ENCODE measurements at regions not wholly inside any gene's neighbourhood (a gene's known extent, or its start where the extent isn't known, plus 50 kb on each side); places are given as distances from the start of the nearest gene placed in this dataset.

DNA sequence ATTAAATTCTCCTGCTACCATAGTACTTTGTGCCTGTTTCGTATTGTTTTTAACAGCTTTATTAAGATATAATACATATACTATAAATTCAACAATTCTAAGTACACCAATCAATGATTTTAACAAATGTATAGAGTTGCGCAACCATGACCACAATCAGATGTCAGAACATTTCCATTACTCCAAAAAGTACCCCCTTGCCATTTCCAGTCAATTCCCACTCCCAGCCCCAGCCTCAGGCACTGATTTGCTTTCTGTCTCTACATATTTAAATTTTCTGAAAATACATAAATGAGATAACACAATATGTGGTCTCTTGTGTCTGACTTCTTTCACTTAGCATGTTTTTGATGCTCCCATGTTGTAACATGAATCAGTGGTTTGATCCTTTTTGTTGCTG is 193.9 kb downstream of the FIGN start:
- FAIRE-seq: no peak

DNA sequence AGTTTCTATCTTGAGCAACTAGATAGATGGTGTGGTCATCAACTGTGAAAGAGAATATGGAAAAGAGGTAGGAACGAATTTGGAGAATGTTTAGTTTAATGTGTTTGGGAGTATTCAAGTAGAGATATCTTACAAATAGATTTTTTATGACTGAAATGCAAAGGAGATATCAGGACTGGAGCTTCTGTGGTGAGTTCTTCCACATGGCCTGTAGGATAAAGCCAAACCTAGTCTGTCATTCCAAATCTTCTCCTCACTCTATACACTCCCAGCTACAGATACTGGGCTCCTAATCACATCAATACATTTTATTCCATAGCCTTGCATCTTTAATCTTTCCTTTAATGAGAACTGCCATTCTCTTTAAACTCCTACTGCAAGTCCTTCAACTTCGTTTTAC is 194.3 kb downstream of the FIGN start:
- no peak for FAIRE-seq

DNA sequence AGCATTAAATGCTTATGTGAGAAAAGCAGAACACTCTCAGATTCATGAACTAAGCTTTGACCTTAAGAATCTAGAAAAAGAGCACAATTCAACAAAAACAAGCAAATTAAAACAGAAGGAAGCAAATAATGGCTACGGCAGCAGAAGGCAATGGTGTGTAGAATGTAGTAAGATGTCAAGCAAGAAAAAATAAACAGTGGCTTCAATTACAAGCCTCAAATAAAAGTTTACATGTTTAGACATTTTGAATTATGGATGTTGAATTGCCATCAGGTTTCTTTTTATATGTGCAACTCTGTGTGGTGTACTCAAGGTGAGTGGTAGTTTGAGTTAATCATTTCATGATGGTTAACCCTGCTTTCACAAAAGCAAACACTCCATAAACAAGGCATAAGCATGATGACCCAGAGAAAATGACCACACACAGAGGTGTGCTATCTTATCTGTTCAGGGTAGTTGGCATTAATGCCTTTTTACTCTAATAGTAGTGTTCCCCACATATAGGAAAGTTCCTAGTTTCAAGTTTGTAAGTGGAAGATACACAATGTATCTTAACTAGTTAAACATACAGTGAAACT is 207.1 kb downstream of the FIGN start:
- FAIRE-seq: no peak

DNA sequence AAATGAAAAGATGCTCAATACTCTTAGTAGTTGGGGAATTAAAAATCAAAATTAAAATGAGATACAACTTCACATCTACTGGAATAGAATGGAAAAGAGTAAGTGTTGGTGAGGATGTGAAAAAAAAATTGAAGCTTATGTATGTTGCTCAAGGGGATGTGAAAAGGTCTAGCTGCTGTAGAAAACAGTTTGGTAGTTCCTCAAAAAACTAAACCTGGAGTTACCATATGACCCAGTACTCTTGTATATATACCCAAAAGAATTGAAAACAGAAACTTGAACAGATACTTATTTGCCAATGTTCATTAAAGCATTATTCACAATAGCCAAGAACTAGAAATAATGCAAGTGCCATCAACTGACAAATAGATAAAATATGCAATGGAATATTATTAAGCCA is 208.4 kb downstream of the FIGN start:
- FAIRE-seq: no peak

DNA sequence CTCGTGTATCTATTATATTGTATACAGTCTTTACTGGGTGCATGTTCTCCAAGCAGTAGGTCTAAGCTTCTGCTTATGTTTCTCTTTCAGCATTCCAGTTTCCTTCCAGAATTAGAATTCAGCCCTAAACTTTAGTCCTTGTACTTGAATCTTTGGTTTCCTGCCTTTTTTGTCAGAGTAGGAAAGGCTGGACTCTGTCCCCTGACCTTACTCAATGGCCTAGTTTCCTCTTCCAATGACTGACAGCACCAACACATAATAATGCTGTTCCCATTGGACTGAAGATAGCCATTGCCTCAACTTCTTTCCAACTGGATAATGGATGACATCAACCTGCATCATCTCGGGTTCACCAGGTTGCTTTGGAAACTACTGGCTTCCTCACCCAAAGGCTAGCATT is 217.0 kb downstream of the FIGN start:
- FAIRE-seq: no peak

DNA sequence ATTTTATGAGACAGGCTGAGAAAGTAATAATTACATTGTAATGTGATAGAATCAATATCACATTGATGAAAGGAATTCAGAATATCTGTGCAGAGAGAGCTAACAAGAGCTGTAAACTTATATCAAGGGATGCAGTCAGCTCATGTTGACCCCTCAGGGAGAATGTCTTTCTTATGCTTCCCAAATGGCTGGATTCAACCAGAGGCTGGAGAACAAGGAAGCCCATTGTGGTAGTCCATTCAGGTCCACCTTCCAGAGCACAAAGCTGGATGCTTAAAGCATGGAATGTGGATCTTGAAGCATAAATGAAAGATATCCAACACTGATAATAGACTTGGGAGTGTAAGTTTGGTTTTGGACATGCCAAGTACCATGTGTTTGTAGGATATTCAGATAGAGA is 220.0 kb downstream of the FIGN start:
- no peak for FAIRE-seq

GRCh38 chr2:163505281-163505680 is 230.5 kb downstream of the FIGN start:
- no peak for FAIRE-seq

DNA sequence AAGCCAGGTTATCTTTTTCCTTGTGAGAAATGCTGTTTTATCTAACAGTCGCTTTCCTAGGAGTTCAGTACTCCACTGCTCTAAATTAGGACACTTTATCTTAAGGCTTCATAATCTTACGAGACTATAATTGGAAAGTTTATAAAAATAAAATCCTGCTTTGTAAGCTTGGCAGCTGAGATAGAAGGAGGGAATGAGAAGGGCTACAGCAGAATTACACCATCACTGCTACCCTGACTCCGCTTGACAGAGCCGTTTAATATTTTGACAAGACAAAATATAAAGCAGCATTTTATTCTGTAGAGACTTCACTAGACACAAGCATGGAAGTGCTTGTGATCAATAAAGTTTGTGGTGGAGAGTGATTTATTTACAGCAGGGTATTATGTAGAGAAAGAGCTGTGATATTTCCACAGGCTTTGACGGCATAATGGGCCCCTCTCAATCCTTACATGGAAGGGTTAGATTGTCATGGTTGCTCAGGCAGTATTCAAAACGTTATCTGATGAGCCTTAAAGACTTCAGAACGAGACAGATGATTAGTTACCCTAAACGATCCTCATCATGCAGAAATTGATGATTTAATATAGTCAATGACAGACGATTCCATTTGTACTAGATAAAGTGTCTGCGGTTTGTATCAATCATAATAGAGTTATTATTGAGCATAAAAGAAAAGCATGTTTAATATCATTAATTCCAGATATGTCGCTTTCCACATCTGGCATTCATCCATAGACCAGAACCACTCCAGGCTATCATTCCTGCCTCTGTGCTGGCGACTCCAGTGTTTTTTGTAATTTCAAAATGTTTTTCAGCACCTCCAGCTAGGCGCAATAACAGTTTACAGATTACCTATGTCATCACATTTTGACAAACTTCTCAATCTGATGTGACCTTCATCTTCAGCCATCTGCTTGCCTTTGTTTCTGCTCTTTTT is 242.2 kb downstream of the FIGN start:
- no peak for FAIRE-seq

DNA sequence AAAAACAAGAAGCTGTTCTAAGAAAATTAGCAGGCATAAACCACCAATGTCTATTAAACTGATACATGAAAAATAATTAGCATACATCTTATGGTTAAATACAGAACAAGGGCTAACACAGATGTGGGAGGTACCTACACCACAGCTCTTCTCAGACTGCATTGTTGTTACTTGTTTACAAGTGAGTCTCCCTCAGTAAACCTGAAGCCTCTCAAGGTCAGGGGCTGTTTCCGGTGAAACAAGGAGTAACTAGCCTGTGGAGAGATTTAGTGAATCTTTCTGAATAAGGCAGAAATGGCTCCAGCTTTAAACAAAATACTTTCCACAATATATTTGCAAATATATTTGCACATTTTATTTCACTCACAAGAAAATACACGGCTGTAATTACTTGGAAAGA is 244.0 kb downstream of the FIGN start:
- no peak for FAIRE-seq

GRCh38 chr2:163490281-163490680 is 245.5 kb downstream of the FIGN start:
- FAIRE-seq: no peak

- no peak for FAIRE-seq
Measured at GRCh38 chr2:163481515-163481914, 254.3 kb downstream of the FIGN start.

DNA sequence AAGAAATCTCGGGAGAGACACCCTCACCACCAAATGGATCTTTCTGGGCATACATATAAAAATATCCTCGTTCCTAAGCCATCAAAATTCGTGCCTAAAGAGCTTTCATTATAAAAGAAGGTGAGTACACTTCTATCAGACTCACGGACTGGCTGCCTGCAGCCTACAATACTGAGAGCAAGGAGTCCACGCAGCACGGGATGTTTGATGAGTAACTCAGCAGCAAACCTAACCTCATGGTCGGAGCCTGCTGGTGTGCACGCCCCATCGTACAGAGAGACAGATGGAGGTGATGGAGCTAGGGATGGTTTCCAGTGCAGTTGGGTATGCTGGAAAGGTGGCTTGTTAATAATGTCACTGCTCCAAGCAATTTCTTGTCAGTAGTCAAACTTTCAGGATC is 256.2 kb downstream of the FIGN start:
- FAIRE-seq: no peak

DNA sequence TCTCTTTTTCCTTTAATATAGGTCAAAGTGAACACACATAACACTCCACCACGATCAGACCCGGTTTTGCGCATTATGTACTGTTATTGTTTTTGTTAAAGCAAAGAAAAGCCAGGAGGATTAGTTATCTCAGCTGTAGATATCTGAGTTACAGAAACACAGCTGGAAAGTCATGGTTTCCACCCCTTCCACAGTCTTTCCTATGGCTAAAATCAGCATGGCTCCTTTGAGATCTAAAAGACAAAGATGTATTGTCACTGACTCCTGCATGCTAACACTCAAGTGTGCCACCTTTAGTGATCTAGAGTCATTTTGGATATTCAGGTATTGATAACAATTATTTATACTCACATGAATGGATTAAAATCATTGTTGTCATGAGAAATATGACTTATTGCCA is 260.0 kb downstream of the FIGN start:
- no peak for FAIRE-seq

- no peak for FAIRE-seq
Measured at GRCh38 chr2:163474889-163475288, 260.9 kb downstream of the FIGN start.

GRCh38 chr2:163474319-163474744 is 261.5 kb downstream of the FIGN start:
- no peak for FAIRE-seq

DNA sequence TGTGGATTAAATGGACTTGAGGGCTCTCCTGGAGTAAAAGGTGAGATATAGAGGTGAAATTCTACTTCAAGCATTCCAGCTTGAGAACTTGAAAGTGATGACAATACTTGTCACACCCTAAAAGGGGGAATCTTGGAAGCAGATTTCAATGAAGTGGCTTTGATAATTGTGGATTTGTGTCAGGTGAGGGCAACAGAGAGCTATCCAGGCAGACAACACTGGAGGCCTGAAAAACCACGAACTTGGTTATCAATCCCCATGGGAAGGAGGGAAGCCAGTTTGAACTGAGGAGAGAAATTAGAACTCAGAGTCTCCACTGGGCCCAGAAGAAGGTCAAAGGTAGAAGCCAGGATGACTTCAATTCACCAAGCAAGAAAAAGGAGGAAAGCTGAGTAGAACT is 263.9 kb downstream of the FIGN start:
- FAIRE-seq: no peak

GRCh38 chr2:163469561-163469962 is 266.2 kb downstream of the FIGN start:
- no peak for FAIRE-seq

- no peak for FAIRE-seq
Measured at GRCh38 chr2:163467251-163467630, 268.6 kb downstream of the FIGN start.

DNA sequence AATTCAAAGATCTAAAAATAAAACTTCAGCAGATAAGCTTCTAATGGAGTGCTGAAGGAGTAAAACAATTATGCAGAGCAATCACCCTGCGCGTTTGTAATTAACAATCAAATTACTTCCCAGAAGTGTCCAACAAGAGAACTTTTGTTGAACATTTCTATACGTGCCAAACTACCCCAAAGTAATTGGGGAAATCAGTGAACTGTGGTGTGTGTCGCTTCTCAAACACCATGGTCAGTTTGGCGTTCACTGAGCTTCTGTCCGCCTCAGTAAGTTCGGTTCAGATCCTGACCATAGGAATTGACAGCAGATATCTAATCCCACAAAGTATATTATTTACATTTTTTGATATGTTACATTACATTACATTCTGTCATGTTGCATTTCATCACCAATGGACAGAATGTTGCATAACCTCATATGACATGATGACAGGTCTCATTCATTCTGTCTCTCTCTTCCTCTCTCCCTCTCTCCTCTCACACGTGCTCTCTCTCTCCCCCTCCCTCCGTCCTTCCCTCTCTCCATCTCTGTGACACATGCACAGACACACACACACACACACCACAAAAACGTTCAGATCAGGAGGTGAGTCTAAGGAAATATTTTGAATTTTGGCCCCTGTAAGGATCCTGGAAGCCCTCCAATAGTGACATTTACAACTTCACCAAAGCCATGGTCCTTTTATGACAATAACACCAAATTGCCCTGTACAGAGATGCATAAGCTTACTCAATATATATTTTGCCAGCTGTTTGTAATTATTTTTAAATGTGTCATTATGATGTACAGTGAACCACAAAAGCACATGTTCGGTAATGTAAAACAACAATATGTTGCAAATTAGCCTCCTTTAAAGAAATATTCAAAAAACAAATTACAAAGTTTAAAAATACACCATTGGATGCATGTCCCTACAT is 269.2 kb downstream of the FIGN start:
- no peak for FAIRE-seq

- FAIRE-seq: no peak
Measured at GRCh38 chr2:163465440-163465839, 270.4 kb downstream of the FIGN start.

DNA sequence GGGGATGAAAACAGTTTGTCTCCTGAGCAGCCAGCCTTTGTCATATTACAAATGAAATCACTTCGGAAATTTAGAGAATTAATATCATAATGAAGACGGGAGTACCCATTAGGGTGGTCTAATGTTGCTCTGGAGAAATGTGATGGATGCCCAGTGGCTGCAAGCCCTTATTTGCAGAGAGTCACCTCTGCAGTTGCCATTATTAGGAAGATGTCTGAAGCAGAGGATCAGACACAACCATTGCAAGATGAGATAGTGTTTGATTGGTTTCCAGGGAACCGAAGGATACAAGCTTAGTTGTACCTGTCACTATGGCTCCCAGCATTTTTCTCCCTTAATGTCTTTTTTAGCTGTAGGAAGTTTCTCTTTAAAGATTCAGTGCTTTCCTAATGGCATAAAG is 272.4 kb downstream of the FIGN start:
- no peak for FAIRE-seq

DNA sequence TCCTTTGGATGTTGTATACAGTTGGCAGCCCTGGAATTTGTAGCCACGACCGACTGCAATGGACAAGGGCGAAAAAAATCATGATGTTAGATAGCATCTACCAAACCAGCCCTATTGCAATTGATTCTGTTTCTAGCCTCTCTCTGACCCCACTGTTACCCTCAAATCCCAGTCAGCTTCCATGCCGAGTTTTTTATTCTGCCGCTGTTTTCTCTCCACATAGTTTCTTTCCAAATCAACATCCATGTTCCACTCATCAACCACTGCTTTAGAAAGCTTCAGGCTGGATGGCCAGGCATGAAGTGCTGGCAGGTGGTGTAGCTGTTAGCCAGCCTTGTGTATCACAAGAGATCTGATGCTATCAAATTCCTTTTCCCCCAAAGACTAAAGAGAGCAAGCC is 272.8 kb downstream of the FIGN start:
- FAIRE-seq: no peak

DNA sequence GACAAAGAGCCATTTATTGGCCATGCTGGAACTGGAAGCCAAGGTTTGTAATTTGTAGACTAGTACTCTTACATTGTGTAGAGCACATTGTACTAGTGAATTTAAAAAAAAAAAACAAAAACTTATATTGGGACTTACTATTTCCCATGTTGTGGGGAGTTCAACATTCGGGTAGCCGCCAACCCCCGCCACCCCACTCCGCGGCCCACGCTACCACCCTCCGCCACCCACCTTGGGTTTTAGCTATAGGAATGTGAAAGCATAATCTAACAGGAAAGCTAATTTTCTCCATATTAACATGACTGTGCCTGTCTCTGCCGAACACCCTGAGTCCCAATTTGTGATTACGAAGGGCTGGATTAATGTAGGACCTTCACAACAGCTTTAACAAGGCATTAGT is 275.8 kb downstream of the FIGN start:
- no peak for FAIRE-seq
